NB4 (cell line): ENCODE measurements at regions not wholly inside any gene's neighbourhood (a gene's known extent, or its start where the extent isn't known, plus 50 kb on each side); places are given as distances from the start of the nearest gene placed in this dataset.

Experiments
- TF ChIP-seq, protein P1 (sequence below): IDR thresholded peaks from one replicate; pipeline ENCODE4 v1.5.1; 2012; ENCODE audit warnings: low read depth, low read length
- TF ChIP-seq, protein P2 (sequence below): IDR thresholded peaks from 2 replicates; pipeline ENCODE4 v1.6.1; 2011; ENCODE audit warnings: low read depth, low read length

DNA sequence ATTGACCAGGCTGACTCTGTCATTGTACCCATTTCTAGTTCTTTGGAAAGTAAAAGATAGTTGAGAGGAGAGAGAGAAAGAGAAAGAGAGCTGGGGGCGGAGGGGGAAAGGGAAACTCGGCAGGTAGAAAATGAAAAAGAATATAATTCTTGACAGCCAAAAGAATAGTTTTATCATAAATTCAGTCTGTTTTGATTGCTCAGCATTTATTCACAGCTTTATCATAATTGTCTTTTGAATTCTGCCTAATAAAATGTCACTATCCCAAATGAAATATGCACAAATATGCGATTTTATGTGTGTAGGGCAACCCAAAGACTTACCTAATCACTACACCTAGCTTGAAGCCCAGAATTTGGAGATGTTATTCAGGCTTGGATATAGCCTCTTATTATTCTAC, 1024.0 kb upstream of the PABPC4L start:
- TF ChIP-seq, protein P1, sequence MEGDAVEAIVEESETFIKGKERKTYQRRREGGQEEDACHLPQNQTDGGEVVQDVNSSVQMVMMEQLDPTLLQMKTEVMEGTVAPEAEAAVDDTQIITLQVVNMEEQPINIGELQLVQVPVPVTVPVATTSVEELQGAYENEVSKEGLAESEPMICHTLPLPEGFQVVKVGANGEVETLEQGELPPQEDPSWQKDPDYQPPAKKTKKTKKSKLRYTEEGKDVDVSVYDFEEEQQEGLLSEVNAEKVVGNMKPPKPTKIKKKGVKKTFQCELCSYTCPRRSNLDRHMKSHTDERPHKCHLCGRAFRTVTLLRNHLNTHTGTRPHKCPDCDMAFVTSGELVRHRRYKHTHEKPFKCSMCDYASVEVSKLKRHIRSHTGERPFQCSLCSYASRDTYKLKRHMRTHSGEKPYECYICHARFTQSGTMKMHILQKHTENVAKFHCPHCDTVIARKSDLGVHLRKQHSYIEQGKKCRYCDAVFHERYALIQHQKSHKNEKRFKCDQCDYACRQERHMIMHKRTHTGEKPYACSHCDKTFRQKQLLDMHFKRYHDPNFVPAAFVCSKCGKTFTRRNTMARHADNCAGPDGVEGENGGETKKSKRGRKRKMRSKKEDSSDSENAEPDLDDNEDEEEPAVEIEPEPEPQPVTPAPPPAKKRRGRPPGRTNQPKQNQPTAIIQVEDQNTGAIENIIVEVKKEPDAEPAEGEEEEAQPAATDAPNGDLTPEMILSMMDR = no peak
- TF ChIP-seq, protein P2, sequence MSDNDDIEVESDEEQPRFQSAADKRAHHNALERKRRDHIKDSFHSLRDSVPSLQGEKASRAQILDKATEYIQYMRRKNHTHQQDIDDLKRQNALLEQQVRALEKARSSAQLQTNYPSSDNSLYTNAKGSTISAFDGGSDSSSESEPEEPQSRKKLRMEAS = no peak
